H1 (cell line): ENCODE measurements at regions not wholly inside any gene's neighbourhood (a gene's known extent, or its start where the extent isn't known, plus 50 kb on each side); places are given as distances from the start of the nearest gene placed in this dataset.

Experiments
- CTCF ChIA-PET: fragments of 300-600 bp; sonication (Branson Sonifier 250); formaldehyde crosslinking; loops from one replicate; lab custom pipeline; 2021; ENCODE audit not compliant: partially characterized antibody; lab: Charles Lee
- POLR2A ChIA-PET: fragments of 300-600 bp; sonication (Branson Sonifier 250); formaldehyde crosslinking; loops from one replicate; lab custom pipeline; 2021; ENCODE audit warnings: inconsistent platforms; ENCODE audit not compliant: partially characterized antibody; lab: Charles Lee
- DNase-seq, 2 experiments: peaks; one replicate each; pipeline versions ENCODE4 v3.0.0 to v3.0.0-alpha.2; 2010 to 2022; ENCODE audit warnings: low spot score in 2 of 2, low read depth in 1 of 2, mixed read lengths in 1 of 2
- FAIRE-seq: peaks from 2 replicates; lab custom pipeline; 2011; peaks lifted over from hg19 to GRCh38; lab: Jason Lieb, UNC
- H2AFZ ChIP-seq: 2 replicates; pipeline ENCODE4 v1.8.1; 2012; ENCODE audit warnings: low read length, inconsistent platforms
- H2AK5ac ChIP-seq: 2 replicates; pipeline ENCODE4 v1.6.1; 2013; ENCODE audit warnings: low read depth, low read length
- H2BK120ac ChIP-seq: replicated peaks from 2 replicates; pipeline ENCODE3; 2013; ENCODE audit warnings: low read depth, low read length, inconsistent platforms
- H2BK12ac ChIP-seq: 2 replicates; pipeline ENCODE4 v1.6.1; 2013; ENCODE audit warnings: low read depth, low read length
- H2BK15ac ChIP-seq: 2 replicates; pipeline ENCODE4 v1.6.1; 2013; ENCODE audit warnings: low read length
- H2BK20ac ChIP-seq: 2 replicates; pipeline ENCODE4 v1.6.1; 2013; ENCODE audit warnings: low read length
- H2BK5ac ChIP-seq: 2 replicates; pipeline ENCODE4 v1.6.1; 2013; ENCODE audit warnings: low read depth, low read length
- H3K14ac ChIP-seq: 2 replicates; pipeline ENCODE4 v1.6.1; 2013; ENCODE audit warnings: inconsistent platforms; ENCODE audit not compliant: insufficient read length
- H3K18ac ChIP-seq: 2 replicates; pipeline ENCODE4 v1.6.1; 2013; ENCODE audit warnings: low read length; ENCODE audit errors: extremely low read depth
- H3K23ac ChIP-seq: 2 replicates; pipeline ENCODE4 v1.6.1; 2013; ENCODE audit warnings: inconsistent platforms; ENCODE audit not compliant: insufficient read length
- H3K23me2 ChIP-seq: 2 replicates; pipeline ENCODE4 v1.6.1; 2013; ENCODE audit warnings: low read depth, low read length
- H3K27ac ChIP-seq: 2 replicates; pipeline ENCODE4 v1.6.1; 2011; ENCODE audit warnings: low read depth, low read length, inconsistent platforms
- H3K27me3 ChIP-seq, 4 experiments: replicated peaks in 1 of 4; 1 replicate in 1 of 4; 2 replicates in 3 of 4; pipeline versions ENCODE4 v1.6.1 to v1.8.1; 2011 to 2013; ENCODE audit warnings: low read length in 3 of 4, mild to moderate bottlenecking in 3 of 4, inconsistent platforms in 2 of 4, mixed read lengths in 2 of 4, moderate library complexity in 1 of 4; ENCODE audit not compliant: control insufficient read depth in 3 of 4, insufficient read depth in 3 of 4; ENCODE audit errors: extremely low read depth in 1 of 4
- H3K36me3 ChIP-seq, 4 experiments: 2 replicates each; pipeline versions ENCODE4 v1.6.1 to v1.8.1; 2011 to 2013; ENCODE audit warnings: mild to moderate bottlenecking in 4 of 4, low read length in 3 of 4, moderate library complexity in 2 of 4, control low read depth in 1 of 4, inconsistent platforms in 1 of 4; ENCODE audit not compliant: insufficient read depth in 4 of 4, control insufficient read depth in 2 of 4
- H3K4ac ChIP-seq: replicated peaks from 2 replicates; pipeline ENCODE3; 2013; ENCODE audit warnings: low read length, low read depth, mixed read lengths, inconsistent platforms; ENCODE audit not compliant: insufficient read length
- H3K4me1 ChIP-seq, 4 experiments: replicated peaks in 1 of 4; 1 replicate in 1 of 4; 2 replicates in 3 of 4; pipeline versions ENCODE4 v1.6.1 to v1.8.1; 2011 to 2013; ENCODE audit warnings: low read length in 3 of 4, inconsistent platforms in 2 of 4, mixed read lengths in 1 of 4; ENCODE audit not compliant: insufficient read depth in 4 of 4, control insufficient read depth in 3 of 4
- H3K4me2 ChIP-seq, 2 experiments: 2 replicates each; pipeline versions ENCODE4 v1.6.1 to v1.8.1; 2011 to 2013; ENCODE audit warnings: low read depth in 2 of 2, low read length in 2 of 2, control low read depth in 1 of 2, inconsistent platforms in 1 of 2, mild to moderate bottlenecking in 1 of 2; ENCODE audit not compliant: insufficient read depth in 1 of 2
- H3K4me3 ChIP-seq, 4 experiments: fragments of 200-600, 300-600 bp in 1 of 4; sonication (generic), shearing (Covaris generic), sonication (Bioruptor Twin) in 1 of 4; 2 replicates each; pipeline versions ENCODE4 v1.5.1 to v1.8.1; 2011 to 2016; ENCODE audit warnings: low read length in 4 of 4, low read depth in 3 of 4, control low read depth in 2 of 4, inconsistent platforms in 2 of 4, mild to moderate bottlenecking in 2 of 4, mixed read lengths in 1 of 4, moderate library complexity in 1 of 4; ENCODE audit not compliant: insufficient read depth in 2 of 4; ENCODE audit errors: extremely low read depth in 1 of 4
- H3K56ac ChIP-seq: replicated peaks from 2 replicates; pipeline ENCODE3; 2013; ENCODE audit warnings: low read depth, mild to moderate bottlenecking, mixed read lengths, low read length, inconsistent platforms; ENCODE audit not compliant: insufficient read length
- H3K79me1 ChIP-seq: 2 replicates; pipeline ENCODE4 v1.6.1; 2013; ENCODE audit warnings: low read depth, low read length, control low read depth
- H3K79me2 ChIP-seq, 2 experiments: 2 replicates each; pipeline versions ENCODE4 v1.6.1 to v1.8.1; 2012 to 2013; ENCODE audit warnings: low read length in 2 of 2, mild to moderate bottlenecking in 2 of 2, inconsistent platforms in 1 of 2; ENCODE audit not compliant: insufficient read depth in 2 of 2, control insufficient read depth in 1 of 2
- H3K9ac ChIP-seq, 4 experiments: replicated peaks in 1 of 4; 1 replicate in 1 of 4; 2 replicates in 3 of 4; pipeline versions ENCODE4 v1.6.1 to v1.8.1; 2011 to 2013; ENCODE audit warnings: low read depth in 3 of 4, low read length in 3 of 4, control low read depth in 2 of 4, mild to moderate bottlenecking in 2 of 4, moderate library complexity in 2 of 4, inconsistent platforms in 1 of 4; ENCODE audit errors: extremely low read depth in 1 of 4
- H3K9me3 ChIP-seq, 2 experiments: 2 replicates each; pipeline versions ENCODE4 v1.6.1 to v1.8.1; 2012 to 2013; ENCODE audit warnings: mild to moderate bottlenecking in 2 of 2, moderate library complexity in 2 of 2, control low read depth in 1 of 2, inconsistent platforms in 1 of 2, low read depth in 1 of 2, low read length in 1 of 2, mixed read lengths in 1 of 2; ENCODE audit not compliant: insufficient read depth in 2 of 2
- H4K20me1 ChIP-seq, 2 experiments: replicated peaks in 1 of 2; 2 replicates each; pipeline versions ENCODE3 to v1.8.1; 2011 to 2013; ENCODE audit warnings: inconsistent platforms in 2 of 2, low read length in 2 of 2, mild to moderate bottlenecking in 1 of 2; ENCODE audit not compliant: insufficient read depth in 2 of 2, control insufficient read depth in 1 of 2
- H4K5ac ChIP-seq: 2 replicates; pipeline ENCODE4 v1.6.1; 2013; ENCODE audit warnings: low read length, low read depth, mixed read lengths, inconsistent platforms; ENCODE audit not compliant: insufficient read length
- H4K8ac ChIP-seq: 2 replicates; pipeline ENCODE4 v1.8.0; 2013; ENCODE audit warnings: mild to moderate bottlenecking, moderate library complexity, low read length, inconsistent platforms; ENCODE audit not compliant: insufficient read depth; ENCODE audit errors: extremely low read depth
- H4K91ac ChIP-seq: replicated peaks from 2 replicates; pipeline ENCODE3; 2013; ENCODE audit warnings: low read length, mixed read lengths, inconsistent platforms; ENCODE audit not compliant: insufficient read length
- BACH1 ChIP-seq: IDR thresholded peaks from 2 replicates; pipeline ENCODE4 v1.6.1; 2012; ENCODE audit warnings: low read length, improper control_type of control experiment
- BCL11A ChIP-seq, 2 experiments: IDR thresholded peaks; one replicate each; pipeline ENCODE4 v1.6.1; 2011; ENCODE audit warnings: low read depth in 2 of 2, low read length in 2 of 2, mild to moderate bottlenecking in 2 of 2
- CBX5 ChIP-seq: fragments of 300-800, 300-1000 bp; sonication (generic); IDR thresholded peaks from 2 replicates; pipeline ENCODE4 v1.7.1; 2016; ENCODE audit warnings: antibody characterized with exemption, low read length, low read depth
- CHD1 ChIP-seq: IDR thresholded peaks from 2 replicates; pipeline ENCODE4 v1.6.1; 2012; ENCODE audit warnings: low read depth, low read length, improper control_type of control experiment
- CTCF ChIP-seq, 3 experiments: IDR thresholded peaks; 1 replicate in 2 of 3; 2 replicates in 1 of 3; pipeline versions ENCODE4 v1.5.1 to v1.6.1; 2011; ENCODE audit warnings: low read length in 3 of 3, mild to moderate bottlenecking in 3 of 3, inconsistent platforms in 2 of 3, low read depth in 1 of 3, moderate library complexity in 1 of 3; ENCODE audit not compliant: insufficient read depth in 1 of 3; ENCODE audit errors: control extremely low read depth in 1 of 3
- EP300 ChIP-seq, 2 experiments: IDR thresholded peaks; 1 replicate in 1 of 2; 2 replicates in 1 of 2; pipeline ENCODE4 v1.6.1; 2011 to 2012; ENCODE audit warnings: low read depth in 2 of 2, low read length in 2 of 2, mild to moderate bottlenecking in 2 of 2, borderline replicate concordance in 1 of 2, inconsistent platforms in 1 of 2, moderate library complexity in 1 of 2
- TCF12 ChIP-seq: IDR thresholded peaks from 2 replicates; pipeline ENCODE4 v1.6.1; 2011; ENCODE audit warnings: low read depth, mild to moderate bottlenecking, low read length
- WGBS, 2 experiments: shearing (Covaris generic) in 1 of 2; methylation state at CpG; one replicate each; pipeline versions ENCODE4 v1.1.6 to v1.1.7; 2013 to 2015; ENCODE audit warnings: low lambda C conversion rate in 2 of 2, mixed read lengths in 2 of 2, inconsistent platforms in 1 of 2, low coverage in 1 of 2, missing lambda C conversion rate in 1 of 2; ENCODE audit not compliant: insufficient replicate concordance in 2 of 2, insufficient coverage in 1 of 2, insufficient read length in 1 of 2; ENCODE audit errors: extremely low coverage in 1 of 2, missing lambda C conversion rate in 1 of 2; 5-methylcytosine and 5-hydroxymethylcytosine counted together

GRCh38 chr3:139227827-139228226 is 116.0 kb upstream of the MRPS22 start:
- CTCF ChIA-PET = no interaction called here
- TF ChIP-seq EP300 (IDR thresholded peaks at IDR 0.05; ENCODE audit: borderline replicate concordance in 1 of 2, low read depth in 2 of 2, low read length in 2 of 2) (no peak), BCL11A (IDR thresholded peaks at IDR 0.05; ENCODE audit: low read depth in 2 of 2, low read length in 2 of 2) (no peak), CHD1 (no peak), BACH1 (no peak), CTCF (IDR thresholded peaks at IDR 0.05; ENCODE audit: control extremely low read depth in 1 of 3, insufficient read depth in 1 of 3, low read depth in 1 of 3, low read length in 3 of 3) (no peak), CBX5 (no peak), TCF12 (no peak)

More at GRCh38 chr3:139227827-139228226, 116.0 kb upstream of the MRPS22 start:
- no peak overlapping the region for H2BK120ac ChIP-seq
- POLR2A ChIA-PET = no interaction called here
- H4K20me1 ChIP-seq = no peaks in the 10 kb centered on the region
- no peak overlapping the region for H3K18ac ChIP-seq
- H3K79me1 ChIP-seq = no peaks in the 10 kb centered on the region
- H4K5ac ChIP-seq = no peak overlapping the region
- no peaks in the 10 kb centered on the region for H3K36me3 ChIP-seq
- no peak overlapping the region for H2AK5ac ChIP-seq
- WGBS, 2 experiments = 93% methylated on average over 4 of the region's 4 CpGs; no CpG with 5 or more reads in 1 of the 2 experiments
- H3K27ac ChIP-seq = no peak overlapping the region
- H2BK15ac ChIP-seq = no peak overlapping the region
- H3K23ac ChIP-seq = no peak overlapping the region
- DNase-seq = no peak
- no peak overlapping the region for H2BK5ac ChIP-seq
- no peak overlapping the region for H3K4ac ChIP-seq
- H4K8ac ChIP-seq = peak overlapping the region; percentile 45; the same call in 1 of the 2 replicates
- no peaks in the 10 kb centered on the region for H3K23me2 ChIP-seq
- H2BK20ac ChIP-seq = no peak overlapping the region
- no peaks in the 10 kb centered on the region for H3K27me3 ChIP-seq
- FAIRE-seq = no peak
- no peaks in the 10 kb centered on the region for H3K79me2 ChIP-seq
- H3K4me3 ChIP-seq = no peak overlapping the region
- H3K4me1 ChIP-seq = no peaks in the 10 kb centered on the region
- no peak overlapping the region for H2AFZ ChIP-seq
- no peak overlapping the region for H3K4me2 ChIP-seq
- H2BK12ac ChIP-seq = no peak overlapping the region
- H3K14ac ChIP-seq = no peak overlapping the region
- peaks cover 0 to 10% of the 10 kb centered on the region in 2 experiments; a peak in 2 of 4 replicates for H3K9me3 ChIP-seq
- H3K9ac ChIP-seq = no peak overlapping the region
- no peak overlapping the region for H4K91ac ChIP-seq
- H3K56ac ChIP-seq = no peak overlapping the region
